NCI-H2107 treated with DMSO at 0.1 percent for 48 hours (cell line): ENCODE measurements at regions not wholly inside any gene's neighbourhood (a gene's known extent, or its start where the extent isn't known, plus 50 kb on each side); places are given as distances from the start of the nearest gene placed in this dataset.
"Not testable (repeated sequence)": the region's sequence is repeated elsewhere in the genome, so short reads cannot be mapped to it uniquely, and the experiment has no call there.

Source experiments
- DNase-seq: peaks from one replicate; lab custom pipeline; 2025; ENCODE audit not compliant: unreplicated experiment; lab: John Stamatoyannopoulos, UW

GRCh38 chr2:160721089-160722040 is 227.8 kb upstream of the RBMS1 start:
- no peak for DNase-seq

DNA sequence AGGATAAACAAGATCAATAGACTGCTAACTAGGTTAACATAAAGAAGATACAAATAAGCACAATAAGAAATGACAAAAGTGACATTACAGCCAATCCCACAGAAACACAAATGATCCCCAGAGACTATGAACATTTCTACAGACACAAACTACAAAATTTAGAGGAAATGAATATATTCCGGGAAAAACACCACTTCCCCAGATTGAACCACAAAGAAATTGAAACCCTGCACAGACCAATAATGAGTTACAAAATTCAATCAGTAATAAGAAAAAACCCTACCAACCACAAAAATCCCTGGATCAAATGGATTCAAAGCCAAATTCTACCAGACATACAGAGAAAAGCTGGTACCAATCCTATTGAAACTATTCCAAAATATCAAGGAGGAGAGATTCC is 232.4 kb upstream of the RBMS1 start:
- no peak for DNase-seq

GRCh38 chr2:160730296-160730995 is 236.8 kb upstream of the RBMS1 start:
- DNase-seq = no peak

- DNase-seq = no peak
These were observed 237.8 kb upstream of the RBMS1 start for GRCh38 chr2:160731415-160731814.

GRCh38 chr2:160731856-160732255 is 238.2 kb upstream of the RBMS1 start:
- DNase-seq = no peak

GRCh38 chr2:160735696-160736095 is 242.1 kb upstream of the RBMS1 start:
- DNase-seq = no peak

DNA sequence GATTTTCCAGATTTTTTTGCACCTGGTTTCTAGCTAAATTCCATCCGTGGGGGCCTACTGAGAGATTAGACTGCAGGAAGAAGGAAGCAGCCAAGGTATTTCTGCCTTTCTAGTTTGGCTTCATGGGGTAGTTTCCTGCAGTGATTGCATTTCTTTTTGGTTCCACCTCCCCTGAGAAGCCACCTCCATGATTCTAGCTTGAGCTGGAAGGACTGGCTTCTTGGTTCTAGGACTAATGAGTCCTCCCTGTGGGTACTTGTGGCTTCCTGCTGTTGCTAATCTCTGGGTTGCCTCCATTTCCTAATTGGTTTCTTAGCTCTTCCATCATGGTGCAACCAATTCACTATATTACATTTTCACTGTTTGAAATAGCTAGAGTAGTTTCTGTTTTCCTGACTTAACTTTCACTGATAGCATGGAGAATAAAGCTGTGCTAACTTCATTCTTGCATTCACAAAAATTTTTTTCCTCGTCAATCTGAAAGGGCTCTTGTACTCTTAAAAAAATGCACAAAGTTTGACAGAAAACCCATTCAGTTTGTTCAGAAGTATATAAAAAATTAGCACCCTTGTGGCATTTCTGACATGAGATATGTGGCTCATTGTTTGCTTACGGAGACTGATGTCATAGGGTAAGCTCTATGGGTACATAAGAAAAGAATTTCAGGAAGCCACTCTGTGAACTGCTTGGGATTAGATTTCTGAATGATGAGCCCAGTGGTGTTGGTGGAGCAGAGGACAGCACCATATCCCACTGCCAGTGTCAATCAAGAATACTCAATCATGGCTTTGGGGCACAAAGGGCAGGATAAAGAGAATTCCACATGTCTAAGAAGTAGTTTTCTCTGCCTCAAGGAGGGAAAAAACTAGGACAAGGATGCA is 242.8 kb upstream of the RBMS1 start:
- DNase-seq = no peak

GRCh38 chr2:160737247-160737646 is 243.6 kb upstream of the RBMS1 start:
- no peak for DNase-seq

- no peak for DNase-seq
These were observed 247.7 kb upstream of the RBMS1 start for GRCh38 chr2:160741271-160741670.

GRCh38 chr2:160741815-160742214 is 248.2 kb upstream of the RBMS1 start:
- no peak for DNase-seq

DNA sequence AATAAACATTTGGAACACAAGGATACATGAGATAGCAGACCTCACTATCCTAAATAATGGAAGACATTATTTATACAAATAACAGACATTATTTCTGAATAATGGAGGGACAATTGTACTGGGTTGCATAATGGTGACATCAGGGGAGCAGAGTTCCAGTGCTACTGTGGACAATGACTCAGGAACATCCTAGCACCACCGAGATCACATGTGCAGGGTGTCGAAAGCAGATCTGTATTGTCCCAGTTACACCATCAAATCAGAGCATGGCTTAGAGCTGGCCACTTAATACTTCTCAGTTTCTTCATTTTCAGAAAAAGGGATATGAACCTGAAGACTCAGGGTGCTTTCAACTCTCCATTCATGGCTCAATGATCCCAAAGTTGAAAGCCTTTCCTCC is 249.1 kb upstream of the RBMS1 start:
- no peak for DNase-seq

GRCh38 chr2:160747501-160748170 is 254.0 kb upstream of the RBMS1 start:
- DNase-seq = no peak

DNA sequence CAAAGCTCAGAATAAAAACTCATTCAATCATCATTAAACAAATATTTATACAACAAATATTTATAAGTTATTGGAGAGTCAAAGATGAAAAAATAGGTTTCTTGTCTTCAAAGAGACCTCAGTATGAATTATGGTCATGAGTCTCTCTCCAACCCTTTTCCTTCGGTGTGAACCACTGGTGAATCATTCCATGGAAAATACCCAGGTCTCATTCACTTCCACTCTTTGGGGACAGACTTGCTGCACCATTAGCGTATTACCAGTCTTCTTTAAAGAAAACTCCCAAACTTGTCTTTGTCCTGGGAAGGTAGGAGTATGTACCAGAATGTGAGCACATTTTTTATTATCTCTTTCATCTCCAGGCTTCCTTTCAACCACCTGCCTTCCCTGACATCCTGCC is 257.4 kb upstream of the RBMS1 start:
- DNase-seq = no peak

DNA sequence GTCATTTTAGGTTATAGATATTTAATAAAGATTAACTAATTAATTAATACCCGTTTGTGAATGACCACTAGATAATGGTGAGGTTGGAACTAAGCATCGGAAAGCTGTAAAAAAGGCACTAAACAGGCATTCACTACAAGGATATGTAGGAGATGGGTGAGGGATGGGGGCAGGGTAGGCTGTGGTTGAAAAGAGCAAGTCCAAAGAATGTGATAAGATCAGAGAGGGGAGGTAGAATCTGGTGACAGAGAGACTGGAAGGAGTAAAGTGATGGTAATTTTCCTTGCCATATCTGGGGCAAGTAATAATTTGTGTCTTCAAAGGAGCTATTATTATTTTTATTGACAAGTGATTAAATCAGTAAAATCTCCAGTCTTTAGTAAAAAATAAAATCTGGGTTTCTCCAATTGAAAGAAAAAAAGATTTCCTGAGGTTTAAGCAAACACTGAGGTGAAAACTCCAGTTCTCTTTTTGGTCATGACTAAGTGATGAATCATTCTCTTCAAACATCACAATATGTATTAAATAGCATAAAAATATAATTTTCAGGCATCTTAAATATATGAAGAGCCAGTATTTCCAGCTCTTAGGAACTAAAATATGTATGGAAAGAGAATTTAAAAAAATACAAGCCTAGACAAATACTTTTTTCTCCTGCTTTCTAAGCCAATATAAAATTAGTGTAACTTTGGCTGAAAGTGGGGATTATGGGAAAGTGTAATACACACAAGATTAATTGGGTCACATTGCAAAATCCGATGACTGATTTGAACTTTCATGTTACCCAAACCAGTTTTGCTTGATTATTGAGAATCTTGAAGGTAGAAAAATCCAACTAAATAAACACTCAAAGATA is 259.1 kb upstream of the RBMS1 start:
- no peak for DNase-seq

GRCh38 chr2:160753331-160753654 is 259.7 kb upstream of the RBMS1 start:
- DNase-seq = no peak

GRCh38 chr2:160753960-160754359 is 260.4 kb upstream of the RBMS1 start:
- no peak for DNase-seq

- no peak for DNase-seq
These were observed 262.9 kb upstream of the RBMS1 start for GRCh38 chr2:160756481-160756880.

DNA sequence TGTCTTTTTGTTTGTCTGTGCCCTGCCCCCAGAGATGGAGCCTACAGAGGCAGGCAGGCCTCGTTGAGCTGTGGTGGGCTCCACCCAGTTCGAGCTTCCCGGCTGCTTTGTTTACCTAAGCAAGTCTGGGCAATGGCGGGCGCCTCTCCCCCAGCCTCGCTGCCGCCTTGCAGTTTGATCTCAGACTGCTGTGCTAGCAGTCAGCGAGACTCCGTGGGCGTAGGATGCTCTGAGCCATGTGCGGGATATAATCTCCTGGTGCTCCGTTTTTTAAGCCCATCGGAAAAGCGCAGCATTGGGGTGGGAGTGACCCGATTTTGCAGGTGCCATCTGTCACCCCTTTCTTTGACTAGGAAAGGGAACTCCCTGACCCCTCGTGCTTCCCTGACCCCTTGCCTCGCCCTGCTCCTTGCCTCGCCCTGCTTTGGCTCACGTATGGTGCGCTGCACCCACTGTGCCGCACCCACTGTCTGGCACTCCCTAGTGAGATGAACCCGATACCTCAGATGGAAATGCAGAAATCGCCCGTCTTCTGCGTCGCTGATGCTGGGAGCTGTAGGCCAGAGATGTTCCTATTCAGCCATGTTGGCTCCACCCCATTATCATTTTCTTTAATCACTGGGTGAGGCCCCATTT is 269.0 kb upstream of the RBMS1 start:
- DNase-seq = not testable (repeated sequence)

- no peak for DNase-seq
These were observed 289.9 kb upstream of the RBMS1 start for GRCh38 chr2:160783474-160783873.

- DNase-seq = no peak
These were observed 290.4 kb upstream of the RBMS1 start for GRCh38 chr2:160784034-160784433.
